ENCODE measurements at regions not wholly inside any gene's neighbourhood (a gene's known extent, or its start where the extent isn't known, plus 50 kb on each side); places are given as distances from the start of the nearest gene placed in this dataset.
A peak's percentile ranks its signal among the peaks of the same experiment; 100 is the strongest.

DNA sequence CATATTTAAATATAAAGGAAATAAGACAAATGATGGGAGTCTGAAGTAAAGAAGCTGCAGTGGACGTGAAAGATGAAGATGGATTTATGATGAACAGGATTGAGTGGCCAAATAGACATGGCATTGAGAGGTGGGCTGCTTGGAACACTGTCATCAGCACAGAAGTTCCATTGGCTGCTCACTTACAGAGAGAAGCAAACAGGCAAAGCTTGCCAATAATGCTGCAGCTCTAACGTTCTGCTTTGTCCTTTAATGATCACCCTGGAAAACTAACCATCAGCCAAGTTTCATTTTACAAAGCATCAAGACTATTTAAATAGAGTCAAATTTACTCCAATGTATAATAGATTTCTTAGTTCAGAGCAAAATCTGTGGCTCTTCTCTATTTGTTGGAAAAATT is 721.4 kb downstream of the TMTC2 start:
- DNase-seq, result no peak

DNA sequence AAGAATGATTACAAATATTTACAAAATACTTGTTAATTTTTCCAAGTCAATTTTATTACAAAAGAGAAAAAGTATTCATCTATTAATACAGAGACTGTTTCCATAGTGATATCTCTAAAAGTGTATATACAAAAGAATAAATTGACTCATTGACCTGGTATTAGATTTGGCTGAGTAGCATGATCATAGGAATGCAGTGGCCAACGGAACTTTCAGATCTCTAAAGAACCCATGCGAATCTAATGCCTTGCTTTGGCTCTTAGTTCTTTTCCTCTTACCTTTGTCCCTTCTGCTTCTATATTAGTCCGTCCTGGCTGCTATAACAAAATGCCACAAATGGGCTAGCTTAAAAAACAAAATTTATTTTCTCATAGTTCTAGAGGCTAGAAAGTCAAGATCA is 717.8 kb downstream of the TMTC2 start:
- DNase-seq, result no peak

DNA sequence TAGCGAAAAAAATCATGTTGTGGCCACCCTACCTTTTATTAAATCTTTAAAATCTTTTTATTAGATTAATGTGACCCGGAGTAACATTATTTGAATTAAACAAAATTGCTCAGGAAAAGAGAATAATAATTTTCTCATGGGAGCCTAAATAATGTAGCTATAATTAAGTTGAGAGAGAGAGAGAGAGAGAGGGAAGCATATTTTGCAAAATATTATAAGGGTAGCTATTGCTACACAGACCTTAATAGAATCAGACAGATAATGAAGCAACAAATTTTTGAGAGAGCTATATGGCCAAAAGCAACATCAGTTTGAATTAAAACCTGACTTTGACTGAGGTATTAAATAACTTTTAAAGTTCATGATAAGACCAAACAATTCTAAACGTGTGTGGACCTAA is 703.5 kb downstream of the TMTC2 start:
- no peak for DNase-seq

DNA sequence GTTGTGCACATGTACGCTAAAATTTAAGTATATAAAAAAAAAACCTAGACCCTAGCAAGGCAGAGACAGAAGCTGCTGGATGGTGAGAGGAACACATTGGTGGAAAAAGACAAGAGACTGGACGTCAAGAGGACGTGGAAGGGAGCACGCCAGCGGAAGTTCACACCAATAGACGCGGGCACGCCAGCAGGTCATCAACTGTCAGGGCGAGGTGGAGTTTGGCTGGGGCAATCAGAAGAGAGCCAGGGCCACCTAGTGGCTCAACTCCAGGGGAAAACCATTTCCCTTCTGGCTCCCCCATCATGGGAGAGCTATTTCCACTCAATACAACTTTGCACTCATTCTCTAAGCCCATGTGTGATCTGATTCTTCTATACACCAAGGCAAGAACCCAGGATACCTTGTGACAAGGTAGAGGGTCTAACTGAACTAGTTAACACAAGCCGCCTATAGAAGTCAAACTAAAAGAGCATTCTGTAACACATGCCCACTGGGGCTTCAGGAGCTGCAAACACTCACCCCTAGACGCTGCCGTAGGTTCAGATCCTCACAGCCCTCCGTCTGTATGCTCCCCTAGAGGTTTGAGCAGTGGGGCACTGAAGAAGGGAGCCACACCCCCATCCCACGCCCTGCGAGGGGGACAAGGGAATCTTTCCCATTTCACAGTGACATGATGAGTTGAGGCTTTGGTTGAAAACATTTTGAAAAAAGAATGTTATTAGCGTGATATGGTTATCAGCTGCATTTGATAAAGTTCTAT is 702.7 kb downstream of the TMTC2 start:
- peak; percentile 14 to 18 for DNase-seq

DNA sequence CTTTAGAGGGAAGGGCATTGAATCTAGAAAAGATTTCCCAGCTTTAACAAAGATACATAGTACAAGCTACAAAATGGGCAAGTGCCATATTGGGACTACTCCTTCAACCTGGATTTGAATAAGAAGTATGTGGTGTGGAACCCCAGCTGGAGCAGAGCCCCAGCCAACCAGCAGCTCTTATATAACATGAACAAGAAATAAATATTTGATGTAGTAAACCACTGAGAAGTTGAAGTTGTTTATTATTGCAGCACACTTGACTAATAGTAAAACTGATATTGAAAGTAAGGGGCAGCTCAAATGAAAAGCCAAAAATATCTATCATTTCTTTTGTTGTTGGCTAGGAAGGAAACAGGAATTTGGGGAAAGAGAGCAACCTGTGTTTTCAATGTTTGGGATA is 701.8 kb downstream of the TMTC2 start:
- no peak for DNase-seq

DNA sequence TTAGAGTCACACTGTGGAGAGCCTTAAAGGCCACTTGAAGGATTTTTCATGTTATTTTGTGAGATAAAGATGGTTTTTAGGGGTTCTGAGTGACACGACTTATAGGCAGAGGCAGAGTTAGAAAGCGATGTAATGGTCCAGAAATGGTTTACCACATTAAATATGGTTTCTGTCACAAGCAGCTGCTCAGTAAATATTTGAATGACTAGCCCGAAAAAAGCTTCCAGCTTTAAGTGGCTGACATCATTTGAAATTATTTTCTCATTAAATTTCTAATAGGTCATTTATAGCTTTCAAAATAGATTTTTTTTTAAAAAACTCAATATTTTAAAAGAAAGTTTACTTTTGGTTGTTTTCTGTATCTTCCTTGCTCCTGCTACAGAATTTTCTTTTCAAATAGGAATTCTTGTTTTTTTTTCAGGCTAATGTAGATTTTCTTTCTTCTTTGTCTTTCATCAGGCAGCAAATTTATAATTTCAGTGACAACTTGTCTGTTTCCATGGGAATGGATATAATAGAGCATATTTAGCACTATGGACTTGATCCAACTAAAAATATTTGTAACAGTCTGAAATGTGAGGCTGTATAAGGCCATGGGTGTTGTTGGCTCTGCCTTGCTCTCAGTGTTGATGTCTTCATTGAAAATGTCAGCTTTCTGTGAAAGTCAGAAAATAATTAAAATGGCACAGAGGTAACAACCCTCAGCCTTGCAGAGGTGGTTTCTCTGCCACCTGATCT is 700.0 kb downstream of the TMTC2 start:
- no peak for DNase-seq

DNA sequence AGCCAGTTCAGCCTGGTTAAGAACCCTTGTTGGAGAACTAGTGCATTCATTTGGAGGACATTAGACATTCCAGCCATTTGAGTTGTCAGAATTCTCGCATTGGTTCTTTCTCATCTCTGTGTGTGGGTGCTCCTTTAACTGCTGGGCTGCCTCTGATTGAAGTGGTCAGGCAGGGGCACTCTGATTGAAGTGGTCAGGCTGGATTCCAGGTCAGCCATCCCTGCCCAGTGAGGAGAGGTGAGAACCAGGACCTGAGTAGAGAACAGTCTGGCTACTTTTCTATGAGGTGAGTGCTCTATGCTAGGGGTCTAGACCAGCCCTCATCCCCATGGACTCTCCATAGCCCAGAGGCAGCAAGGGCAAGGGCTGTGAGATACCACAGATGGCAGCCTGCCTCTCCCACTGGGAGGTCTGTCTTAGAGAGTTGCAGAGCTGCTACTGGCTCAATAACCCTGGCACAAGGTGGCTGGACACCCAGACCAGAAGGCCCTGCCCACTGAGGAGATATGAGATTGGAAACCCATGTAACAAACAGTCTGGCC is 691.6 kb downstream of the TMTC2 start:
- DNase-seq, result no peak

DNA sequence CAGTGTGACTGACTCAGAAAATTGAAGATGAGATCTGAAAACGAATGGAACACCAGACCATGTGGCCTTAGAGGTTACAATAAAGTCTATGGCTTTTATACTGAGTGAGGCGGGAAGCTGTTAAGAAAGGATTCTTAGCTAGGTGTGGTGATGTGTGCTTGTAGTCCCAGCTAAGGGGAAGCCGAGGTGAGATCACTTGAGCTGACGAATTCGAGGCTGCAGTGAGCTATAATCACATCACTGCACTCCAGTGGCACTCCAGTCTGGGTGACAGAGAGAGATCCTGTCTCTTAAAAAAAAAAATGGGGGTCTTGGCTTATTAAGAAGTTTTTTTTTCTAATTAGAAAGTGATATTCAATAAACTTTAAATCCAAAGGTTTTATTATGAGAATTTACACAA is 678.6 kb downstream of the TMTC2 start:
- DNase-seq, result no peak

DNA sequence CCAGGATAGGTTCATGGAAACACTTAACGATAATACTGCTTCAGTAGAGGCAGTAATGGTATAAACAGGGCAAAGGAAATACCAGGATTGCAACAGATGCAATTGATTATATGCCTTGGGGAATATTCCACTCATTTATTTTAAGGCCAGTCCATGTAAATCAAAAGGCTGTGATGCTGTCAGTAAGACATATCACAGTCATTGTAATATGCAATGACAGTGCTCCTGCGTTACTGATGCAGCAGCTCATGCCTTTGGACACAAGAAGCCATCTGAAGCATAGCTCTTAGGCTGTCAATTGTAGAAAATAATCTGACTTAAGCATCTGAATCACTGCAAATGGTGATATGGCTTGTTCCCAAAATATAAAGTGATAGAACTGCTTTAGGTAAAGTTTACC is 674.8 kb downstream of the TMTC2 start:
- DNase-seq, result no peak

DNA sequence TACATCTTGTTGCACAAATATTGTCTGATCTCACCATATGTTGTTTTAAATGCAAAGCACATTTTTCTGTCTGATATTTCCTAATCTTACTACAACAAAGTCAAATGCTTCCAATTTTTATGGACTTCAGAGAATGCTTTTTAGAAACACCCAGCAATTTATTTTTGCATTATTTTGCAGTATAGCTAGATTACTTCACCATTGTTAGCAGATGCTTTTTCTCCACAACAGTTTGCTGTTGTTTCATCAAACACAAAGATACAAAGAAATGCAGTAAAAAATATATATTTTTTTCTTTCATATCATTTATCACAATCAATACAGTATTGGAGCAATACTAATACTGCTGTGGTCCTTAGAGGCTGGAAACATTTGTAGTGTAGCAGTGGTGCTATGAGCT is 674.4 kb downstream of the TMTC2 start:
- no peak for DNase-seq

DNA sequence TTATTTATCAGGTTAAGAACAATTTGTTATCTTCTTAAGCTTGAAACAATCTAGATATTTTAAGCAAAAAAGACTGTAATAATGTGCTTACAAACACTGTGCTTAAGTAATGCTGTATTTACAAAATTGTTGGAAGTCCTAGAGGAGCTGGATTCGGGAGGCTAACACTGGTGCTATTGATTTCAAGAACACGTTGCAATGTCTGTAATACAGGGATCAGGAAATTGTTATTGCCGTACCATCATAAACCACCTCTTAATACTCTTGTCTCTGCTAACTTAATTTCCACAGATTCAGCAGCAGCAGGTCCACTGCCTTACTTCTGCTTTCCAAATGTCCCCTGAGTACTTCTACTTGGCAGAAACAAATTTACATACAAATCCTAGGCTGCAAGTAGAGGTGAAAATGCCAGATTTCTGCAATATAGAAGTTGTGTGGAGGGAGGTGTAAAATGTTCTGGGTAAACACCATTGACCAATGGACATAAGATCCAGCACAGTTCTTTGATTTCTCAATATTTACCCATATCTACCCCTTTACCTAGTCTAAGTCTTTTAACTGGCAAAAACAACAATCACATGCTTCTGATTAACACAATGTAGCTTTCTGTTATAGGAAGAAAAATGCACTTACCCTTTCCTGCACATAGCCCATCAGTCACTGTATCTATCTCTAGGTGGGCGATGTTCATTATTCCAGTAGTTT is 663.4 kb downstream of the TMTC2 start:
- peak; percentile 10 to 15 for DNase-seq

DNA sequence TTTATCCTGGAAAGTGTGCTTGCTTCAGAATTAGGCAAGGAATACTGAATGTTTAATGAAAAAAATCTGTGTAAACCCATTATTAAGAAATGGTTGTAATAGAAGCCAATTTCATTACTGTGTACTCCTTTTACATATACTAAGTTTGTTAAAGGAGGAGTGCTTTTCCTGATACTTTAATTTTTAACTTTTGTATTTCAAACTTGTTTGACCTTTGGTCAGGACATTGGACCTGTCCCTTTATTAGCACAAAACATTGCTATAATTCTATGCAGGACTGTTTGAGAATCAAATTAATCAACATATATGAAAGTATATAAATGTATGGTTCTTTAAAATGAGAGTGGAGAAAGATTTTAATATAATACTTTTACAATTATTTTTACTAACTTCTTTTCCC is 659.6 kb downstream of the TMTC2 start:
- DNase-seq, result no peak

DNA sequence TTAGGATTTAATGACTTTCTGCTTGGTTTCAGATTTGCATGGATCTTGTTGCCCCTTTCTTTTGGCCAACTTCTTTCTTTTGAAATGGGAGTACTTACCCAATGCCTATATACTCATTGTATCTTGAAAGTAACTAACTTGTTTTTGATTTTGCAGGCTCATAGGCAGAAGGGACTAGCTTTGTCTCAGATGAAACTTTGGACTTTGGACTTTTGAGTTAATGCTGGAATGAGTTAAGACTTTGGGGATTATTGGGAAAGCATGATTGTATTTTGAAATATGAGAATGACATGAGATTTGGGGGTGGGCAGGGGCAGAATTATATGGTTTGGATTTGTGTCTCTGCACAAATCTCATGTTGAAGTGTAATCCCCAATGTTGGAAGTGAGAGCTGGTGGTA is 657.1 kb downstream of the TMTC2 start:
- DNase-seq, result no peak

DNA sequence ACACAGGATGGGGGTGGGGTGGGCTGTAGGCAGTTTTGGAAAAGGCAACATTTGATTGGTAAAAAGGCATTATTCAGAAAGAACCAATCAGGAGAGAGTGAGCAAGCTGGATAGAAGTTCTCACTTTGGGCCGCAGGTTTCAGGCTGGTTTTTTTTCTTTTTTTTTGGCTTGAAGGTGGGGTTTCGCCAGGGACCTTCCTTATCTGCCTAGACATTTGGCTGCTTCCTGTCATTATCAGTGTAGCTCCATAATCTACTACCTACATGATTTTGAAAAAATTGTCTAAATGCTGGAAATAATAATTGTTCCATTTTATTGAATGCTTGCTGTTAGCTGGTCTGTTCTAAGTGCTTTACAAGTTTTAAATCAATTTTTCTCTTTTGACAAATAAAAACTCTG is 649.0 kb downstream of the TMTC2 start:
- no peak for DNase-seq

DNA sequence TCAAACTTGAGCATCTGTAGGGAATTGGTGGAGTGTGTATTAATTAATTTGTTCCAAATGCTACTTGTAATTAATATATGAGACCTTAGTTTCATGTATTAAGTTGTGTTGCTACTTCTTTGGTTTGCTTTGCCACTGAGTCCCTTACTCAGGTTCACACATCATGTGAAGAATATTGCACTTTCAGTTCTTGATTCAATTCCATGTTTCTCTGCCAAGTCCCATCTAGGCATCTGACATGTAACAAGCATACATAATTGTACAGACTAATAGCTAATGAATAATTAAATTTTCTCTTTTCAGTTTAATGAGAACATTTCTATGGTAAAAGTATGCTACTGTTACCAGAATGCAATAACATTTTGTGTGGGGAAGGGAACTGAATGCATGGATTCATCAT is 640.0 kb downstream of the TMTC2 start:
- no peak for DNase-seq

DNA sequence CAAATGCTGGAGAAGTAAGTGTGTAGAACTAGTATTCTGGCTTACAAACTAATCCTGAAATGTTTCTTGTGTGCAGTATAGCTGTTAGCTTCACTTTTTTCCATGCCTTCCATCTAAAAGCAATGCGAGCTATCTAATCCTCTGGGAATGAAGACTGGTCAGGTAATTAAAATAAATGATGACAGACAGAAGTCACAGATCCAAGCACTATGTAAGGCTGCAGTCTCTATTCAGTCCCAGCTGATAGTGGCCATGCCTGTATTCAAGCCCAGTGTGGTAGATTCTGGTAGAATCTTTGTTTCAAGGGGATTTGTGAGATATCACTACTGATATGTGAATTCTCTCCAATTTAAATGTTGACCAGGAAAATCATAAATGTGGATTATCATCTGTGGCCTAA is 637.2 kb downstream of the TMTC2 start:
- DNase-seq, result no peak

DNA sequence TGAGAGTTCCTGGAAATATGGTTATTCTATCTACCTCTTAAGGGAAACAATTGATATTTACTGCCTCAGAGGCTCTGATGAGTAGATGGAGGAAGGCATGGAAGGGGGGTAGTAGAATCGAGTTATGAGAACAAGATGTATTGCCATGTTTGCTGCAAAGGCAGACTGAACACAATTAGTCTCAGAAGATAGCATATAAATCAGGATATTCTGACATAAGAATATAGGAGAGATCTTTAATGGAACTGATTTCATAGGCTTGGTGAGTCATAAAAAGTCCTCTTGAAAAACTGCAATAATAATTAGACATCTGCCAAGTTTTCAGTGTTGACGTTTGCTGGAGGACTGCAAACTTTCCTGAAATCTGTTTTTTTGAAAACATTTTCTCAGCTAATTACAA is 636.1 kb downstream of the TMTC2 start:
- DNase-seq, result no peak

DNA sequence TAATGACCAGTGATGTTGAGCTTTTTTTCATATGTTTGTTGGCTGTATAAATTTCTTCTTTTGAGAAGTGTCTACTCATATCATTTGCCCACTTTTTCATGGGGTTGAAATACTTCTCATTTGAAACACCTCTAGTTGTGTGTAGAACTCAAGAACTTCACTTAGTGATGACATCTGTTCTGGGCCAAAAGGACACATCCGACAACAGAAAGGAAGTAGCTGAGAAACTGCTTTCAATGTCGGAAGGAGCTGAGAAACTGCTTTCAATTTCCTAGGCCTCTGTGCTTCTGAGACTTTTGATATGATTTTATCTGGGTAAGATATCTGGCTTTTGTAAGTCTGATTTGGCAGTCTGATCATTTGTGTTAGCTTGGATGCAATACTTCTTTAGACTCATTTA is 635.3 kb downstream of the TMTC2 start:
- DNase-seq, result no peak

DNA sequence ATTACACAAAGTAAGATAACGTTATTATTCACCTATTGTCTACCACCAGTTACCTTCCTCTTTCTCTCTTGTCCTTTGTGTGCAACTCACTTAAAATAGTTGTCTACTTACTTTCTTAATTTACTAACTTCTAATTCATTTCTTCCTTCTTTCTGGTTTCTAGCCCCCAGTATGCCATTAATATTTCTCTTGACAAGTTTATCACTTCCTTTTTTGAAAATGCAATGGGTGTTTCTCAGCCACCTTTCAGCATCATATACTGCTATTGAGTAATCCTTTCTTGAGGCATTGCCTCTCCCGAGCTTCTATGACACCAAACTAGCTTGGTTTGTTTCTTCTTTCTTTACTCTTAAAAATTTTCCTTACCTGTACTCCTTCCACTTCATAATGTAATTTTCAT is 633.6 kb downstream of the TMTC2 start:
- DNase-seq, result peak in 1 of 2 experiments; percentile 29

DNA sequence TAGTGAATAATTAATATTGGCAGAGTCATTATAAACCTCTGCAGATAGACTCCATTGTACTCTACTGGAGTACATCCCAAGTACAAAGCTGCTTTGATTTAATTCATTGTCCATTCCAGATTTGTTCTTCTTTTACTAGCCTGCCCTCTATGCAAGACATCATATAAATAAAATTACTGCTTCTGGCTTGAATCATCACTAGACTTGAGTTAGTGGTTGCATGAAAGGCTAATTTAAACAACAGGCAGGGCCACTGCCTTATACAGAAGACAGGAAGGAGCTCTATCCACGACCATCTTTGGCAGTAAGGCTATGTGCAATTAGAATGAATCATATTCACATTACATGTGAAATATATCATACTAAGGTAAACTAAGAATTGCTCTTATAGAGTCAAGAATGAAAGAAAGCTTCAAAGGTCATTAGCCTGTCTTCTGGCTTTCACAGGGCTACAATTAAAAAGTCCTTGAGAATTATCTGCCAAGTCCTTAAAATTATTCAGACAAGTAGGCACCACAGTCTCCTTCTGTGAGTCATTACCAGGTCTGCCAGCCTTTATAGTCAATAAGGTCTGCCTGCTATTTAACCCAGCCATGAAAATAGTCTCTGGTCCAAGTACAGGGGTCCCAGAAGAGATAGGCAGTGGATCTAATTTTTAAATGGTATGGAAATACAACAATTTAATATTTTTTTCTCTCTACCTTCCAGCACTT is 631.8 kb downstream of the TMTC2 start:
- no peak for DNase-seq

DNA sequence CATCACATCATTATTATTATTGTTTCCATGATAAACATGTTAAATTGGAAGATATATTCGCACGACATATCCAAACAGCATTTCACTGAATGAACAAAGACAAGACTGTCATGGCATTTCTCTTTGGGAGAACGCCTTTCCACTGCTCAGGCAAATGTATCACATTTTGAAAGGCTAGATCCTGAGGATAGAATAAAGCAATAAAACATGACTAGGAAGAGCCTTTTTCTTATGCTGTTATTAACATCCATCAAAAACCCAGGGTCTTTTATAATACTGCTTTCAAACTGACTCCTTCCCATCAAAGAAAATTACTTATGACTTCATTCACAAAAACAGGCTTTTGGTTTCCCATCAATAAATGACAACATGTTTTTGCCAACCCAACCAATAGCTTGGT is 630.9 kb downstream of the TMTC2 start:
- no peak for DNase-seq

DNA sequence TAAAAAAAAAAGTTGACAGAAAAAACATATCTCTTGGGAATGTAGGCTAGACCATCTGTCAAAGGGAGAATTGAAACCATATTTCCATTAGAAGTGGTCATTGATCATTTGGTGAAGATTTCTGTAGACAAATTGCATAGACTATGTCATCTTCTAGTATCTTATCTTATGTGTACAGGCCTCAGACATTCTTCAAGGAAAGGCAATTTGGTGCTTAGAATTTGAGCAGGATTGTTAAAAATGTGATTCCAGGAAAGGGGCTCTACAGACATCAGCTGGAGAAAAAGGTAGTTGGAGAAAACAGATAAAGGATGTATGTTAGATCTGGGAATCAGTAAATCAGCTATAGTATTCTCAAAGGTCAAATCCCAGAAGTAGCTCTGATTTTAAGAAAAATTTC is 627.1 kb downstream of the TMTC2 start:
- DNase-seq, result no peak

DNA sequence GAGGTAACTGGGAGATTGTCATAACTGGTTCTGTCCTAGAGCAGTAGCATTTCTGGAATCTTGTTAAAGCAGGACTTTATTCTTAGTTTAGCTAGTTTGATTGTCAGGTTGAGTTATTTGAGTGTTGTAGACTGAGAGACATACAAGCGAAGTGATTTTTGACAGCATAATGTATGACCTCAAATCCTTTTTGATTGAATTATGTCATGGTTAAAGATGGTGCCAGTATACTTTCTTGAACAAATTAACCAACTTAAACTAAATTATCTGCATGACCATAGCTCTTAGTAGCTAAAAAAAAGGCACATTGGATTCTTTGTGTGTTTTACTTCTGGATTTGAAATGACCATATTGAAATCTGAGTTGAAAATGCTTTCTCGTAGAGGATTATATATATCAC is 626.6 kb downstream of the TMTC2 start:
- DNase-seq, result no peak
